ENCODE measurements at regions not wholly inside any gene's neighbourhood (a gene's known extent, or its start where the extent isn't known, plus 50 kb on each side); places are given as distances from the start of the nearest gene placed in this dataset.

- H3K27me3 Mint-ChIP-seq (ENCODE audit: unreplicated experiment) = no peaks in the 10 kb centered on the region
- H3K27ac Mint-ChIP-seq (ENCODE audit: unreplicated experiment) = peak overlapping the region; percentile 92
- BruUV-seq (replicated peaks) = no TSS peak
- CTCF ChIA-PET = interaction anchor here (0.8 kb wide), 1 partner anchor 110 kb away, joined by 3 read pairs; no protein-coding TSS in a partner anchor
- intact Hi-C loops (cut with micrococcal nuclease; ENCODE audit: unreplicated experiment) = loop anchor here (5.0 kb wide), 1 partner anchor 39 kb away; no protein-coding TSS in a partner anchor
- no peaks in the 10 kb centered on the region for H3K9me3 Mint-ChIP-seq (ENCODE audit: low read depth, unreplicated experiment)
- peaks cover 33% of the 10 kb centered on the region for H3K4me1 Mint-ChIP-seq (ENCODE audit: low read depth, unreplicated experiment)
- TF ChIP-seq CTCF (IDR thresholded peaks at IDR 0.05; ENCODE audit: unreplicated experiment) = no peak
- peak overlapping the region; percentile 41 for H3K4me3 Mint-ChIP-seq (ENCODE audit: low read depth, unreplicated experiment)
- peaks cover 6% of the 10 kb centered on the region for H3K36me3 Mint-ChIP-seq (ENCODE audit: insufficient read depth, unreplicated experiment)
- no peak for DNase-seq
These were observed 110.7 kb upstream of the ERRFI1 start for GRCh38 chr1:8136766-8137165.

- no TSS peak for BruUV-seq (replicated peaks)
- intact Hi-C loops (cut with micrococcal nuclease; ENCODE audit: unreplicated experiment) = loop anchor here (5.0 kb wide), 1 partner anchor 38 kb away; no protein-coding TSS in a partner anchor
- Mint-ChIP-seq H3K36me3 (ENCODE audit: insufficient read depth, unreplicated experiment) (peaks cover 6% of the 10 kb centered on the region), H3K9me3 (ENCODE audit: low read depth, unreplicated experiment) (no peaks in the 10 kb centered on the region), H3K27ac (ENCODE audit: unreplicated experiment) (no peak overlapping the region), H3K4me1 (ENCODE audit: low read depth, unreplicated experiment) (peaks cover 26% of the 10 kb centered on the region), H3K4me3 (ENCODE audit: low read depth, unreplicated experiment) (no peak overlapping the region), H3K27me3 (ENCODE audit: unreplicated experiment) (no peaks in the 10 kb centered on the region)
- CTCF ChIA-PET = interaction anchor here (1.0 kb wide), 1 partner anchor 15 kb away, joined by 3 read pairs; no protein-coding TSS in a partner anchor
- no peak for TF ChIP-seq CTCF (IDR thresholded peaks at IDR 0.05; ENCODE audit: unreplicated experiment)
- DNase-seq = no peak
These were observed 109.1 kb upstream of the ERRFI1 start for GRCh38 chr1:8135250-8135649.

- Mint-ChIP-seq H3K27ac (ENCODE audit: unreplicated experiment) (no peak overlapping the region), H3K36me3 (ENCODE audit: insufficient read depth, unreplicated experiment) (peaks cover 6% of the 10 kb centered on the region), H3K9me3 (ENCODE audit: low read depth, unreplicated experiment) (no peaks in the 10 kb centered on the region), H3K4me1 (ENCODE audit: low read depth, unreplicated experiment) (peaks cover 26% of the 10 kb centered on the region), H3K27me3 (ENCODE audit: unreplicated experiment) (no peaks in the 10 kb centered on the region), H3K4me3 (ENCODE audit: low read depth, unreplicated experiment) (no peak overlapping the region)
- intact Hi-C loops (cut with micrococcal nuclease; ENCODE audit: unreplicated experiment) = loop anchor here (5.0 kb wide), 1 partner anchor 37 kb away; no protein-coding TSS in a partner anchor
- CTCF ChIA-PET = no interaction called here
- DNase-seq = no peak
- no peak for TF ChIP-seq CTCF (IDR thresholded peaks at IDR 0.05; ENCODE audit: unreplicated experiment)
- BruUV-seq (replicated peaks) = no TSS peak
These were observed 108.6 kb upstream of the ERRFI1 start for GRCh38 chr1:8134546-8135235.

GRCh38 chr1:8133657-8134430 is 107.7 kb upstream of the ERRFI1 start:
- Mint-ChIP-seq H3K36me3 (ENCODE audit: insufficient read depth, unreplicated experiment) (peaks cover 6% of the 10 kb centered on the region), H3K4me1 (ENCODE audit: low read depth, unreplicated experiment) (peaks cover 26% of the 10 kb centered on the region), H3K27ac (ENCODE audit: unreplicated experiment) (peak overlapping the region; percentile 3), H3K9me3 (ENCODE audit: low read depth, unreplicated experiment) (no peaks in the 10 kb centered on the region), H3K4me3 (ENCODE audit: low read depth, unreplicated experiment) (no peak overlapping the region), H3K27me3 (ENCODE audit: unreplicated experiment) (no peaks in the 10 kb centered on the region)
- TF ChIP-seq CTCF (IDR thresholded peaks at IDR 0.05; ENCODE audit: unreplicated experiment) = no peak
- CTCF ChIA-PET = interaction anchor here (0.7 kb wide), 1 partner anchor 32 kb away, joined by 3 read pairs; no protein-coding TSS in a partner anchor
- intact Hi-C loops (cut with micrococcal nuclease; ENCODE audit: unreplicated experiment) = no loop called here
- no peak for DNase-seq
- BruUV-seq (replicated peaks) = no TSS peak

Measured in Calu3 (cell line).